AG10803 (cell line): ENCODE measurements at regions not wholly inside any gene's neighbourhood (a gene's known extent, or its start where the extent isn't known, plus 50 kb on each side); places are given as distances from the start of the nearest gene placed in this dataset.

Source experiments
- DNase-seq: peaks from one replicate; pipeline ENCODE4 v3.0.0; 2010; ENCODE audit warnings: low read depth
- H3K4me3 ChIP-seq: 2 replicates; pipeline ENCODE4 v1.5.1; 2011; ENCODE audit warnings: mild to moderate bottlenecking, low read length, control low read depth
- CTCF ChIP-seq: conservative IDR thresholded peaks from 2 replicates; pipeline ENCODE4 v1.5.1; 2011; ENCODE audit warnings: mild to moderate bottlenecking, low read length, control low read depth, inconsistent platforms

GRCh38 chr21:24411429-24411828 is 1195.9 kb downstream of the MRPL39 start:
- TF ChIP-seq CTCF = no peak
- no peak overlapping the region for H3K4me3 ChIP-seq
- no peak for DNase-seq

GRCh38 chr21:24403221-24403620 is 1204.1 kb downstream of the MRPL39 start:
- H3K4me3 ChIP-seq = no peak overlapping the region
- no peak for TF ChIP-seq CTCF
- DNase-seq = no peak

DNA sequence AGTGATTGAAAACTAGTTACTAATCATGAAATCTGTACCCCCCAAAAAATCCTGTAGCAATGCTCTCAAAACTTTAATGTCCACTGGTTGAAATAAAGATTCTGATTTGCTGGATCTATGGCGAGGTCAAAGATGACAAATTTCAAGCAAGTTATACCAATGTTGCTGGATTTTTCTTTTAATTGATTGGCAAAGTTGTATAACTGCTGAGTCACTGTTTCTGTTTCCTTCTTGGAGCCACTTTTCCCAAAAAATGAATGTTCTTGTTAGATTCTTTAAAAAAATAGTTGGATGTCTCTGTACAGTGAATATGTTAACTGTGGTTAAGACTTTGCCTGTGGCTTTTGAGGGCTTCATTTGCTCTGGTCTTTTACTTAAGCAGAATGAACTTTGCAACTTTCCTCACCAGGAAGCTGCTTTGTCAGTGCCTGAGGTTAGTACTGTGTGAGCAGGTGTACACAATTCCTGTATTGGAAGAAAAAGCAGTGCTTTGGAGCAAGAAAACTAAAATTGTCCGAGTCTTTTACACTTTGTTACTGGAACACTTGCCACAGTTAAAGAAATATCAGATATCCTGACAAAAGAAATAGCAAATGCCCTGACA is 1211.9 kb downstream of the MRPL39 start:
- no peak for TF ChIP-seq CTCF
- DNase-seq = no peak
- H3K4me3 ChIP-seq = no peak overlapping the region

- DNase-seq = no peak
- TF ChIP-seq CTCF = no peak
- no peak overlapping the region for H3K4me3 ChIP-seq
Measured at GRCh38 chr21:24375201-24375600, 1232.1 kb downstream of the MRPL39 start.

- DNase-seq = no peak
- TF ChIP-seq CTCF = no peak
- H3K4me3 ChIP-seq = no peak overlapping the region
Measured at GRCh38 chr21:24372506-24372905, 1234.8 kb downstream of the MRPL39 start.

GRCh38 chr21:24369746-24370145 is 1237.5 kb downstream of the MRPL39 start:
- no peak for TF ChIP-seq CTCF
- DNase-seq = no peak
- H3K4me3 ChIP-seq = no peak overlapping the region

- no peak for DNase-seq
- no peak overlapping the region for H3K4me3 ChIP-seq
- TF ChIP-seq CTCF = no peak
Measured at GRCh38 chr21:24369278-24369677, 1238.0 kb downstream of the MRPL39 start.
